ENCODE measurements at regions not wholly inside any gene's neighbourhood (a gene's known extent, or its start where the extent isn't known, plus 50 kb on each side); places are given as distances from the start of the nearest gene placed in this dataset.

GRCh38 chr1:193566735-193567134 is 380.3 kb upstream of the B3GALT2 start:
- DNase-seq: no peak
- 88 to 94% methylated on average over 4 of the region's 4 CpGs for WGBS, 2 donors
- Histone ChIP-seq H3K4me3 (replicated peaks in 1 of 3) (no peak overlapping the region), H3K36me3 (no peaks in the 10 kb centered on the region), H3K27me3 (no peaks in the 10 kb centered on the region), H3K27ac (no peak overlapping the region), H3K9me3 (no peaks in the 10 kb centered on the region), H3K4me1 (no peaks in the 10 kb centered on the region)
- TF ChIP-seq CTCF (IDR thresholded peaks at IDR 0.05) (no peak), POLR2A (IDR thresholded peaks at IDR 0.05) (no peak)
- intact Hi-C loops (cut with DNase I): no loop called here

GRCh38 chr1:193565971-193566577 is 379.7 kb upstream of the B3GALT2 start:
- Histone ChIP-seq H3K36me3 (no peaks in the 10 kb centered on the region), H3K27ac (no peak overlapping the region), H3K27me3 (no peaks in the 10 kb centered on the region), H3K4me3 (replicated peaks in 1 of 3) (no peak overlapping the region), H3K9me3 (no peaks in the 10 kb centered on the region), H3K4me1 (no peaks in the 10 kb centered on the region)
- no peak for DNase-seq
- TF ChIP-seq POLR2A (IDR thresholded peaks at IDR 0.05) (no peak), CTCF (IDR thresholded peaks at IDR 0.05) (no peak)
- 86 to 91% methylated on average over 2 of the region's 2 CpGs for WGBS, 2 donors
- intact Hi-C loops (cut with DNase I): no loop called here

GRCh38 chr1:193562121-193562520 is 375.7 kb upstream of the B3GALT2 start:
- no peaks in the 10 kb centered on the region for H3K4me1 ChIP-seq
- H3K27ac ChIP-seq: no peak overlapping the region
- no peak overlapping the region for H3K4me3 ChIP-seq (replicated peaks in 1 of 3)
- H3K36me3 ChIP-seq: no peaks in the 10 kb centered on the region
- TF ChIP-seq POLR2A (IDR thresholded peaks at IDR 0.05): no peak
- no peak for TF ChIP-seq CTCF (IDR thresholded peaks at IDR 0.05)
- H3K27me3 ChIP-seq: no peaks in the 10 kb centered on the region
- no peak for DNase-seq
- 76% methylated on average over 2 of the region's 2 CpGs for WGBS, 2 donors
- intact Hi-C loops (cut with DNase I): no loop called here
- no peaks in the 10 kb centered on the region for H3K9me3 ChIP-seq

GRCh38 chr1:193558491-193559028 is 372.1 kb upstream of the B3GALT2 start:
- no peaks in the 10 kb centered on the region for H3K4me1 ChIP-seq
- intact Hi-C loops (cut with DNase I): no loop called here
- no peaks in the 10 kb centered on the region for H3K36me3 ChIP-seq
- H3K4me3 ChIP-seq (replicated peaks in 1 of 3): no peak overlapping the region
- H3K9me3 ChIP-seq: no peaks in the 10 kb centered on the region
- H3K27ac ChIP-seq: no peak overlapping the region
- DNase-seq: peak; percentile 6
- no peaks in the 10 kb centered on the region for H3K27me3 ChIP-seq
- no peak for TF ChIP-seq POLR2A (IDR thresholded peaks at IDR 0.05)
- TF ChIP-seq CTCF (IDR thresholded peaks at IDR 0.05): no peak
- WGBS, 2 donors: 46 to 48% methylated on average over 4 of the region's 4 CpGs

GRCh38 chr1:193555662-193556441 is 369.4 kb upstream of the B3GALT2 start:
- DNase-seq: no peak

More at GRCh38 chr1:193555662-193556441, 369.4 kb upstream of the B3GALT2 start:
- Histone ChIP-seq H3K36me3 (no peaks in the 10 kb centered on the region), H3K27ac (no peak overlapping the region), H3K9me3 (no peaks in the 10 kb centered on the region), H3K4me1 (no peaks in the 10 kb centered on the region), H3K27me3 (no peaks in the 10 kb centered on the region), H3K4me3 (replicated peaks in 1 of 3) (no peak overlapping the region)
- WGBS, 2 donors: 80 to 90% methylated on average over 4 of the region's 4 CpGs
- intact Hi-C loops (cut with DNase I): no loop called here
- TF ChIP-seq POLR2A (IDR thresholded peaks at IDR 0.05) (no peak), CTCF (IDR thresholded peaks at IDR 0.05) (no peak)

Measured in thyroid gland (tissue), 4 donors.